PFSK-1 (cell line): ENCODE measurements at regions not wholly inside any gene's neighbourhood (a gene's known extent, or its start where the extent isn't known, plus 50 kb on each side); places are given as distances from the start of the nearest gene placed in this dataset.

Experiments
- FOXP2 ChIP-seq: optimal IDR thresholded peaks from 2 replicates; pipeline ENCODE3; 2011; ENCODE audit warnings: borderline replicate concordance, control low read depth, inconsistent platforms; ENCODE audit not compliant: insufficient read depth; ENCODE audit errors: extremely low read length, extremely low read depth
- POLR2AphosphoS5 ChIP-seq: IDR thresholded peaks from 2 replicates; pipeline ENCODE4 v1.6.1; 2012; ENCODE audit warnings: low read depth, mild to moderate bottlenecking, control low read depth, low read length, moderate library complexity
- REST ChIP-seq, 2 experiments: IDR thresholded peaks; 2 replicates each; pipeline versions ENCODE4 v1.6.1 to v1.8.0; 2011 to 2012; ENCODE audit warnings: low read depth in 2 of 2, low read length in 2 of 2, control low read depth in 1 of 2, inconsistent platforms in 1 of 2, mild to moderate bottlenecking in 1 of 2, moderate library complexity in 1 of 2; ENCODE audit not compliant: insufficient read depth in 1 of 2
- SIN3A ChIP-seq: IDR thresholded peaks from 2 replicates; pipeline ENCODE4 v1.6.1; 2012; ENCODE audit warnings: mild to moderate bottlenecking, low read length, moderate library complexity, borderline replicate concordance; ENCODE audit not compliant: insufficient read depth
- TAF1 ChIP-seq: IDR thresholded peaks from 2 replicates; pipeline ENCODE4 v1.6.1; 2012; ENCODE audit warnings: low read length, control low read depth, borderline replicate concordance; ENCODE audit not compliant: insufficient read depth

GRCh38 chr3:159265705-159266104 lies 463.9 kb downstream of the MFSD1 start:
- TF ChIP-seq SIN3A (no peak), TAF1 (no peak), FOXP2 (no peak), REST (IDR thresholded peaks at IDR 0.05; ENCODE audit: insufficient read depth in 1 of 2, low read depth in 2 of 2, low read length in 2 of 2) (no peak), POLR2AphosphoS5 (no peak)

GRCh38 chr3:159266779-159267178 lies 464.9 kb downstream of the MFSD1 start:
- no peak for TF ChIP-seq REST (IDR thresholded peaks at IDR 0.05; ENCODE audit: insufficient read depth in 1 of 2, low read depth in 2 of 2, low read length in 2 of 2)
- no peak for TF ChIP-seq TAF1

- TF ChIP-seq POLR2AphosphoS5 = no peak
- TF ChIP-seq TAF1 = no peak
- no peak for TF ChIP-seq SIN3A
- no peak for TF ChIP-seq FOXP2
- no peak for TF ChIP-seq REST (IDR thresholded peaks at IDR 0.05; ENCODE audit: insufficient read depth in 1 of 2, low read depth in 2 of 2, low read length in 2 of 2)
Observed at GRCh38 chr3:159271799-159272512, 470.1 kb downstream of the MFSD1 start.

GRCh38 chr3:159273070-159273469 lies 471.2 kb downstream of the MFSD1 start:
- no peak for TF ChIP-seq SIN3A
- TF ChIP-seq TAF1 = no peak
- no peak for TF ChIP-seq REST (IDR thresholded peaks at IDR 0.05; ENCODE audit: insufficient read depth in 1 of 2, low read depth in 2 of 2, low read length in 2 of 2)
- no peak for TF ChIP-seq POLR2AphosphoS5
- TF ChIP-seq FOXP2 = no peak

GRCh38 chr3:159273608-159274007 lies 471.8 kb downstream of the MFSD1 start:
- TF ChIP-seq TAF1 (no peak), REST (IDR thresholded peaks at IDR 0.05; ENCODE audit: insufficient read depth in 1 of 2, low read depth in 2 of 2, low read length in 2 of 2) (peak; percentile 81 to 95), SIN3A (no peak)
